Cerebellar cortex (tissue), 1 donor: ENCODE measurements at regions not wholly inside any gene's neighbourhood (a gene's known extent, or its start where the extent isn't known, plus 50 kb on each side); places are given as distances from the start of the nearest gene placed in this dataset.

ENCODE experiments used
- DNase-seq: peaks from one replicate; pipeline ENCODE4 v3.0.0-alpha.2; 2015; ENCODE audit warnings: low spot score

DNA sequence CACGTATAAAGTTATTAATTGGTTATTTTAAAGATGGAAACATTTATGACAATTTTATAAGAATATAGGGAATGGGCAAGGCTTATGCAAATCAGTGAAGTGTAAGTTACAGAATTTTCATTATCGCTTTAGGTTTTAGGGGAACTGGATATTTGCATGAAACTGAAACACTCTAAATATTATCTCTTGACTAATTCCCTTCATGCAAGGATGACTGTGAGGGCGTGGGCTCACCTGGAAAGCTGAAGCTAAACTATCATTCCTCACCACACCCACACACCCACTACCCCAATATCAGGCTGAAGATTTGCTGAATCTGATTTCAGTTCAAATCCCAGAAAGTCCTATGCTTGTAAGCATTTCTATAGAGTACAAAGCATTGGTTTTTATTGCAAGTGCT, 81.7 kb upstream of the ARHGAP24 start:
- no peak for DNase-seq

DNA sequence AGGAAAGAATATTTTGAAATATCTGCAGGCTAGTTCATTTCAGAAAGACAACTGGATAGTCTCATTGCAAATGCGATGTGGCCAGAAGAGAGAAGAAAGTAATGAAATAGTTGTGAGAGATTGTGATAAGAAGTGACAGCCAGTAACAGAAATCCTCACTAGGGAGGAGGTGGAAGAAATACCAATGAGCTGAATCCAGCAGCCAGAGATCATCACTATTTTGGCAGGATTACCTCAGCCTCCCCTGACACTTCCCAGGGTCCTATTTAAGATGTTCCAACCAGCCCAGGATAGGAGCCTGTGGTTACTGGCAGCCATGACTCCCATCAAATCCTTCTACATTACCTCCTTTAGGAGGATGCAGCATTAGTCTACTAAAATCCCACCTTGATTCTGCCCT, 76.7 kb upstream of the ARHGAP24 start:
- no peak for DNase-seq

- no peak for DNase-seq
Measured at GRCh38 chr4:85399270-85399669, 75.7 kb upstream of the ARHGAP24 start.

- no peak for DNase-seq
Measured at GRCh38 chr4:85402371-85402770, 72.6 kb upstream of the ARHGAP24 start.

- no peak for DNase-seq
Measured at GRCh38 chr4:85406185-85406584, 68.8 kb upstream of the ARHGAP24 start.

DNA sequence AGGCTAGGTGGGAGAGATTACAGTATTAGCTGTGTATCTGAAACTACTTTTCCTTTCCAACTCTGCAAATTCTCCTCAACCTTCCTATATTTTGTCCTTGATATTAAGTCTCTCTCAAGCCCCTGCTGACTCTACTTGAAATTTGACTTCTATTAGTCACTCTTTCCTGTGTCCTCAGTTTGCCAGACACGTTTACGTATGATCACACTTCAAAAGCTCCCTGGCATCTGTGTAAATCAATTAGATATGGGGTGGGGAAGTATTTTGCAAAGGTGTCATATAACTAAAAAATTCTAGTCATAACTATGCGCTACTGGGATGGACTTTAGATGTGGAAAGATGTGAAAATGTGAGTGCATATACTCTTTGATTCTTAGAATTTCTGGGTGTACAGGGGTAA, 67.4 kb upstream of the ARHGAP24 start:
- DNase-seq = no peak

- no peak for DNase-seq
Measured at GRCh38 chr4:85408301-85408700, 66.6 kb upstream of the ARHGAP24 start.

- DNase-seq = no peak
Measured at GRCh38 chr4:85409251-85409650, 65.7 kb upstream of the ARHGAP24 start.

DNA sequence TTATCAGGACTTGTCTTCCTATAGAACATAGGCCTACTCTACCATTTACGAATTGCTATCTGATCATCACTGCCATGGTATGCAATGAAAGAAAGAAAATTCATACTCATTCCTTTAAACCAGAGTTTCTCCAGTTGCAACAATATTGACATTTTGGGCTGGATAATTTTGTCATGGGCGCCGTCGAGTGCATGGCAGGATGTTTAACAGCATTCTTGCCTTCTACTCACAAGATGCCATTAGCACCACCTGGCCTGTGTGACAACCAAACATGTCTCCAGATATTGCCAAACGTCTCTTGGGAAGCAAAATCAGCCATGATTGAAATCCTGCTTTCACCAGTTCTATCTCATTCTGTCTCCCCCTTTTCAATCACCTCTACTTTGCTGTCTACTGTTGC, 63.6 kb upstream of the ARHGAP24 start:
- DNase-seq = no peak

DNA sequence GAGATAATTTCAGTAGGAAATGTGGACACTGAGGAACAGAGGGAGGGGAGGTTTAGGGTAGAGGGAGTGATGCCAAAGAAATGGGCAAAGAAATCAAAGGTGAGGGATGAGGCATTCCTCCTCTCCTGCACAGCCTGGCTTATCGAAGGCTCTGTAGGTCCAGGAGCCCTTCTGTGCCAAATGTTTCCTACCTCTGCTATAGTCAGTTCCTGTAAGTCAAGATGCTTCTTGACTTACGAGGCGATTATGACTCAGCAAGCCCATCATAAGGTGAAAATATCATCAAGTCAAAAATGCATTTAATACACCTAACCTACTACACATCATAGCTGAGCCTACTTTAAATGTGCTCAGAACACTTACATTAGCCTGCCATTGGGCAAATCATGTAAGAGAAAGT, 60.0 kb upstream of the ARHGAP24 start:
- no peak for DNase-seq

DNA sequence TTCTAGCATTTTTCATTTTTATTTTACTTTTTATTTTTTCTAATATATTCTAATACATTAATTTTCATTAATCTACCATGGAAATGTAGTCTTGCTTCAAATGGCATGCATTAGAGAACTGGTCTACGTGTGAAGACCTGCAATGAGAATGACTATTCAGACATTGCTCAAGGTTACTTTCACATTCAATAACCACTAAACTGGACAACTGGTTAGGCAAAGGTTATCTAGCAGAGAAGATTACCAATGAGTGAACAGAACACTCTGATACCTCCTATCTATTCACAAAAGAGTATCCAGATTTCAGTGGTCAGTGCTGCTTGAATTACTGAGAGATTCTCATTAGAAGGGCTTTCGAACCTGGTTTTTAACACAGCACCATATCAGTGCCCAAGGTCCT, 58.9 kb upstream of the ARHGAP24 start:
- no peak for DNase-seq

DNA sequence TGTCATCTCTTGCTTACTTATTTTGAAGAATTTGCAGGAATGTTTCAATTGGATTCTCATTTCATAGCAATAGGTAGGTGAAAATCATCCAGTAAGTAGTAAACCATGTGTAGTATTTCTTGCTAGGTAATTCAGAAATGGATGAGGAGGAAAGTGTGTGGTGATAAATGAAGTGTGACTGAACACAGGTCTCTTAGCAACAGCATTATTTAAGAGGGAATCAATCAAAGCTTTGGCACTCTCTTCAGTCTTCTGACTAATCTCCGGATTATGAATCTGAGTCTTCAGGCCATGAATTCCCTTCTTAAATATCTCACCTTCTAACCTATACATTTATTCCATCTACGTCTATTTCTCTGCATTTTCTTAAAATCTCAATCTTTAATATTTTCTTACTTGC, 55.8 kb upstream of the ARHGAP24 start:
- no peak for DNase-seq

GRCh38 chr4:85420831-85421230, 54.1 kb upstream of the ARHGAP24 start:
- DNase-seq = no peak

DNA sequence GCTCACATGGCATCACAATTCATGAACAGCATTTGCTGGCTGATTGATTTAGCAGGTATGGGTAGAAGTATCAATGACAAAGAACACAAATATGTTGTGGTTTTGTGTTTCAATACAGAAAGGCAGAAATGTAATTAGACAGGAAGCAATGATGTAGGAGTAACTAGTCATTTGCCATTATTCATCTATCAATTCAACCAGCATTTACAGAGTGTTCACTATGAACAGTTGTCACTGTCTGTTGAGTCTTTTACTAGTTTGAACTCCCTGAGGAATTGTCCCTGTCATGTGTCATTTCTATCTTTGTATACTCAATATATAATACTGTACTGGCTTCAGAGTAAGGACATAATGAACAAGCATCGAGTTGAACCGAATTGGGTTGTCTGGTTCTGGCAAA, 51.5 kb upstream of the ARHGAP24 start:
- no peak for DNase-seq
